Kidney (tissue), 13 donors: ENCODE measurements at regions not wholly inside any gene's neighbourhood (a gene's known extent, or its start where the extent isn't known, plus 50 kb on each side); places are given as distances from the start of the nearest gene placed in this dataset.

ENCODE experiments used
- DNase-seq, 5 donors: peaks; one replicate each; pipeline ENCODE4 v3.0.0-alpha.2; 2013 to 2020
- FAIRE-seq: peaks from 2 replicates; lab custom pipeline; 2012; peaks lifted over from hg19 to GRCh38; lab: Jason Lieb, UNC
- H3K27ac ChIP-seq, 2 donors: one replicate each; pipeline ENCODE4 v1.7.0; 2013; ENCODE audit warnings: low read depth in 2 of 2, low read length in 2 of 2, inconsistent platforms in 1 of 2
- H3K27me3 ChIP-seq: one replicate; pipeline ENCODE4 v1.7.1; 2013; ENCODE audit warnings: low read length, inconsistent platforms; ENCODE audit not compliant: control insufficient read depth, insufficient read depth
- H3K36me3 ChIP-seq, 3 donors: one replicate each; pipeline versions ENCODE4 v1.7.0 to v1.7.1; 2013; ENCODE audit warnings: low read length in 3 of 3, control low read depth in 1 of 3, inconsistent platforms in 1 of 3; ENCODE audit not compliant: insufficient read depth in 3 of 3, control insufficient read depth in 2 of 3
- H3K4me1 ChIP-seq, 3 donors: one replicate each; pipeline versions ENCODE4 v1.7.0 to v1.7.1; 2013; ENCODE audit warnings: low read length in 3 of 3, inconsistent platforms in 1 of 3, low read depth in 1 of 3; ENCODE audit not compliant: control insufficient read depth in 2 of 3, insufficient read depth in 2 of 3
- H3K4me3 ChIP-seq, 3 donors: one replicate each; pipeline versions ENCODE4 v1.7.0 to v1.8.1; 2013; ENCODE audit warnings: low read length in 3 of 3, control low read depth in 1 of 3, inconsistent platforms in 1 of 3
- H3K9ac ChIP-seq, 3 donors: one replicate each; pipeline versions ENCODE4 v1.7.0 to v1.7.1; 2013; ENCODE audit warnings: low read length in 3 of 3, control low read depth in 1 of 3, inconsistent platforms in 1 of 3
- H3K9me3 ChIP-seq, 3 donors: one replicate each; pipeline versions ENCODE4 v1.7.0 to v1.7.1; 2013; ENCODE audit warnings: low read length in 3 of 3, control low read depth in 1 of 3, inconsistent platforms in 1 of 3; ENCODE audit not compliant: control insufficient read depth in 2 of 3, insufficient read depth in 1 of 3
- CTCF ChIP-seq: IDR thresholded peaks from 3 replicates; pipeline ENCODE4 v1.5.1; 2012; ENCODE audit warnings: mild to moderate bottlenecking, moderate library complexity, borderline replicate concordance; ENCODE audit not compliant: insufficient read depth; ENCODE audit errors: extremely low read depth
- intact Hi-C: fragments of 100-400 bp; cut with DNase I; formaldehyde crosslinking; loops from one replicate; pipeline ENCODE4 v1.11.1; 2022
- donor health status: control.
- donor health status: control.
- donor health status: control.
- donor health status: control.
- donor health status: control.
- donor health status: DM: yes; HTN: yes; CAD: no.
- donor health status: Normal renal cell carcinoma (clear cell type).

- H3K27me3 ChIP-seq, result no peaks in the 10 kb centered on the region
- H3K36me3 ChIP-seq, result no peaks in the 10 kb centered on the region
- H3K4me3 ChIP-seq, result no peak overlapping the region
- TF ChIP-seq CTCF, result no peak
- H3K9me3 ChIP-seq, result no peaks in the 10 kb centered on the region
- H3K4me1 ChIP-seq, result no peaks in the 10 kb centered on the region
- no peak for DNase-seq
- no peak for FAIRE-seq
- no peak overlapping the region for H3K9ac ChIP-seq
- no peak overlapping the region for H3K27ac ChIP-seq
- intact Hi-C loops, result no loop called here
Observed at GRCh38 chr14:27013678-27014077, 415.8 kb upstream of the NOVA1 start.

GRCh38 chr14:27015065-27015464 lies 417.2 kb upstream of the NOVA1 start:
- Histone ChIP-seq H3K9me3 (no peaks in the 10 kb centered on the region), H3K36me3 (no peaks in the 10 kb centered on the region), H3K4me1 (no peaks in the 10 kb centered on the region), H3K27me3 (no peaks in the 10 kb centered on the region), H3K27ac (no peak overlapping the region), H3K4me3 (no peak overlapping the region), H3K9ac (no peak overlapping the region)
- no peak for FAIRE-seq
- no peak for DNase-seq
- TF ChIP-seq CTCF, result no peak
- intact Hi-C loops, result no loop called here

- TF ChIP-seq CTCF, result no peak
- no peak overlapping the region for H3K27ac ChIP-seq
- H3K4me3 ChIP-seq, result no peak overlapping the region
- H3K4me1 ChIP-seq, result no peaks in the 10 kb centered on the region
- H3K9me3 ChIP-seq, result no peaks in the 10 kb centered on the region
- no peaks in the 10 kb centered on the region for H3K27me3 ChIP-seq
- H3K9ac ChIP-seq, result no peak overlapping the region
- intact Hi-C loops, result no loop called here
- no peaks in the 10 kb centered on the region for H3K36me3 ChIP-seq
- no peak for FAIRE-seq
- no peak for DNase-seq
Observed at GRCh38 chr14:27025648-27026047, 427.8 kb upstream of the NOVA1 start.

- Histone ChIP-seq H3K36me3 (no peaks in the 10 kb centered on the region), H3K9me3 (no peaks in the 10 kb centered on the region), H3K27me3 (no peaks in the 10 kb centered on the region), H3K4me3 (no peak overlapping the region), H3K4me1 (no peaks in the 10 kb centered on the region), H3K27ac (no peak overlapping the region), H3K9ac (no peak overlapping the region)
- DNase-seq (peak in 1 of 5 donors; percentile 40), FAIRE-seq (no peak)
- TF ChIP-seq CTCF, result no peak
- intact Hi-C loops, result no loop called here
Observed at GRCh38 chr14:27026097-27026496, 428.3 kb upstream of the NOVA1 start.
